ENCODE measurements at regions not wholly inside any gene's neighbourhood (a gene's known extent, or its start where the extent isn't known, plus 50 kb on each side); places are given as distances from the start of the nearest gene placed in this dataset.
"Not testable (repeated sequence)": the region's sequence is repeated elsewhere in the genome, so short reads cannot be mapped to it uniquely, and the experiment has no call there.

GRCh38 chrX:1841746-1842145 lies 226.9 kb downstream of the ASMT start (continued):
- no peak for TF ChIP-seq HOXD13 (CRISPR knock-in tag; IDR thresholded peaks at IDR 0.05; ENCODE audit: borderline replicate concordance)

- peak; percentile 80 for TF ChIP-seq ZNF146 (tag by site-specific recombination; IDR thresholded peaks at IDR 0.05)
- POLR2A ChIA-PET; H3K4me3 ChIP-seq (ENCODE audit: low read depth, low read length); H3K4me1 ChIP-seq (ENCODE audit: control insufficient read depth, insufficient read depth, low read length); H3K36me3 ChIP-seq (ENCODE audit: control insufficient read depth in 2 of 2, insufficient read depth in 1 of 2, low read length in 2 of 2); H3K9me3 ChIP-seq (ENCODE audit: control insufficient read depth, insufficient read depth, low read depth, low read length); CTCF ChIA-PET; H3K27ac ChIP-seq (ENCODE audit: extremely low read depth, low read depth, low read length): not testable (repeated sequence)
Observed at GRCh38 chrX:1847000-1847399, 232.1 kb downstream of the ASMT start.

- H3K4me3 ChIP-seq (ENCODE audit: low read depth, low read length); H3K36me3 ChIP-seq (ENCODE audit: control insufficient read depth in 2 of 2, insufficient read depth in 1 of 2, low read length in 2 of 2); H3K4me1 ChIP-seq (ENCODE audit: control insufficient read depth, insufficient read depth, low read length); H3K27ac ChIP-seq (ENCODE audit: extremely low read depth, low read depth, low read length); CTCF ChIA-PET; H3K9me3 ChIP-seq (ENCODE audit: control insufficient read depth, insufficient read depth, low read depth, low read length); POLR2A ChIA-PET: not testable (repeated sequence)
Observed at GRCh38 chrX:1847790-1848189, 232.9 kb downstream of the ASMT start.

DNA sequence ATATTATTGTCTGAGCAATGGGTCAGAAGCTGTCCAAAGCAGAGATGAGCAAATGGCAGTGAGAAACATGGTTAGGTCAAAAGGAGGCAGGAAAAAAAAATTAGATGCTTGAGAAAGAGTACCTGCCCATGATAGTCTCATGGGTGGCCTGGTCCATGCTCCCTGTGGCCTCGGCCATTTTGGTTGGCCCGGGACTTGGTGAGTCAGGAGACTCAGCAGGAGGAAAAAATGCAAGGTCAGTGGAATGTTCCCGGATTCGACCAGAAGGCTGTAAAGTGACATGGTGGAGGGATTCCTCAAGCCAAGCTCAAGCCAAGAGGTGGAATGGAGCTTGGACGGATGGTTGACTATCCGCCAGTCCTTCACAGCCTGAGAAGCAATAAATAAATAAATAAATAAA lies 236.7 kb downstream of the ASMT start:
- no peak overlapping the region for H3K27ac ChIP-seq (ENCODE audit: extremely low read depth, low read depth, low read length)
- ChIA-PET POLR2A (no interaction called here), CTCF (no interaction called here)
- TF ChIP-seq ZNF423 (tag by site-specific recombination; IDR thresholded peaks at IDR 0.05) (no peak), ZNF202 (tag by site-specific recombination; IDR thresholded peaks at IDR 0.05; ENCODE audit: borderline replicate concordance) (no peak)
- H3K36me3 ChIP-seq (ENCODE audit: control insufficient read depth in 2 of 2, insufficient read depth in 1 of 2, low read length in 2 of 2), result no peaks in the 10 kb centered on the region
- no peaks in the 10 kb centered on the region for H3K4me1 ChIP-seq (ENCODE audit: control insufficient read depth, insufficient read depth, low read length)
- H3K9me3 ChIP-seq (ENCODE audit: control insufficient read depth, insufficient read depth, low read depth, low read length), result no peaks in the 10 kb centered on the region; the same call in 1 of the 2 replicates
- H3K4me3 ChIP-seq (ENCODE audit: low read depth, low read length), result no peak overlapping the region

DNA sequence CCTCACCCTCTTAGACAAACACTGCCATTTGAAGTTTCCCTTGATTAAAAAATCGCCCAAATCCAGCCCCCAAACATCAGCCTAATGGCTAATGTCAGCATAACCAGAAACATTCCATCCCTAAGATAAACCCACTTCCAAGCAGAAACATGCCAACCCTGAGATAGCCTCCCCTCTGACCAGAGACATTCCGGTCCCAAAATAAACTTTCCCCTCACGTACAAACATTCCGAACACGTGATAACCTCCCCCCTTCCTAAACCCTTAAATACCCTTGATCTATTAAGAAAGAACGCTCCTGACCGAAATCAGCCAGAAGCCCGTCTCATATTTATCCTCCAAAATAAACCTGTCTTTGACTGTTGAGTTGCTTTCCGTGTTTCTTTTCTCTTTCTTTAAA lies 237.2 kb downstream of the ASMT start:
- ChIA-PET CTCF (no interaction called here), POLR2A (no interaction called here)
- no peak overlapping the region for H3K27ac ChIP-seq (ENCODE audit: extremely low read depth, low read depth, low read length)
- no peaks in the 10 kb centered on the region for H3K36me3 ChIP-seq (ENCODE audit: control insufficient read depth in 2 of 2, insufficient read depth in 1 of 2, low read length in 2 of 2)
- no peak overlapping the region for H3K4me3 ChIP-seq (ENCODE audit: low read depth, low read length)
- no peaks in the 10 kb centered on the region for H3K4me1 ChIP-seq (ENCODE audit: control insufficient read depth, insufficient read depth, low read length)
- H3K9me3 ChIP-seq (ENCODE audit: control insufficient read depth, insufficient read depth, low read depth, low read length), result no peaks in the 10 kb centered on the region; the same call in 1 of the 2 replicates
- no peak for TF ChIP-seq ZNF514 (tag by site-specific recombination; IDR thresholded peaks at IDR 0.05)
- no peak for TF ChIP-seq ZNF654 (tag by site-specific recombination; IDR thresholded peaks at IDR 0.05; ENCODE audit: low read depth)
- no peak for TF ChIP-seq ZBTB1 (tag by site-specific recombination; IDR thresholded peaks at IDR 0.05)
- TF ChIP-seq ZBTB10 (tag by site-specific recombination; IDR thresholded peaks at IDR 0.05), result no peak
- TF ChIP-seq ZNF830 (tag by site-specific recombination; IDR thresholded peaks at IDR 0.05; ENCODE audit: low read depth), result no peak
- no peak for TF ChIP-seq ZNF155 (tag by site-specific recombination; IDR thresholded peaks at IDR 0.05)
- TF ChIP-seq, protein P1, sequence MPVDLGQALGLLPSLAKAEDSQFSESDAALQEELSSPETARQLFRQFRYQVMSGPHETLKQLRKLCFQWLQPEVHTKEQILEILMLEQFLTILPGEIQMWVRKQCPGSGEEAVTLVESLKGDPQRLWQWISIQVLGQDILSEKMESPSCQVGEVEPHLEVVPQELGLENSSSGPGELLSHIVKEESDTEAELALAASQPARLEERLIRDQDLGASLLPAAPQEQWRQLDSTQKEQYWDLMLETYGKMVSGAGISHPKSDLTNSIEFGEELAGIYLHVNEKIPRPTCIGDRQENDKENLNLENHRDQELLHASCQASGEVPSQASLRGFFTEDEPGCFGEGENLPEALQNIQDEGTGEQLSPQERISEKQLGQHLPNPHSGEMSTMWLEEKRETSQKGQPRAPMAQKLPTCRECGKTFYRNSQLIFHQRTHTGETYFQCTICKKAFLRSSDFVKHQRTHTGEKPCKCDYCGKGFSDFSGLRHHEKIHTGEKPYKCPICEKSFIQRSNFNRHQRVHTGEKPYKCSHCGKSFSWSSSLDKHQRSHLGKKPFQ (tag by site-specific recombination; IDR thresholded peaks at IDR 0.05), result no peak
- no peak for TF ChIP-seq TCF7L2 (IDR thresholded peaks at IDR 0.05; ENCODE audit: borderline replicate concordance, low read depth, low read length)
- no peak for TF ChIP-seq ZNF76 (tag by site-specific recombination; IDR thresholded peaks at IDR 0.05; ENCODE audit: borderline replicate concordance, low read depth)
- TF ChIP-seq ZNF157 (tag by site-specific recombination; IDR thresholded peaks at IDR 0.05), result no peak
- TF ChIP-seq ZNF624 (tag by site-specific recombination; IDR thresholded peaks at IDR 0.05), result no peak
- no peak for TF ChIP-seq ZEB2 (tag by site-specific recombination; IDR thresholded peaks at IDR 0.05)
- no peak for TF ChIP-seq ZNF629 (tag by site-specific recombination; IDR thresholded peaks at IDR 0.05)
- TF ChIP-seq ZNF645 (tag by site-specific recombination; IDR thresholded peaks at IDR 0.05), result no peak
- TF ChIP-seq ZBTB6 (tag by site-specific recombination; IDR thresholded peaks at IDR 0.05), result no peak
